GM10248 (cell line): ENCODE measurements at regions not wholly inside any gene's neighbourhood (a gene's known extent, or its start where the extent isn't known, plus 50 kb on each side); places are given as distances from the start of the nearest gene placed in this dataset.

Experiments
- CTCF ChIA-PET: fragments of 300-600 bp; sonication (Branson Sonifier 250); formaldehyde crosslinking; extraction: SDS; loops from one replicate; lab custom pipeline; 2021; ENCODE audit warnings: antibody characterized with exemption; lab: Yijun Ruan, JAX
- POLR2A ChIA-PET: fragments of 350-650 bp; sonication (Branson Sonifier 250); formaldehyde crosslinking; extraction: SDS; loops from one replicate; lab custom pipeline; 2020; ENCODE audit warnings: antibody characterized with exemption; lab: Yijun Ruan, JAX
- DNase-seq: peaks from one replicate; pipeline ENCODE4 v3.0.0; 2012; ENCODE audit errors: extremely low spot score
- TF ChIP-seq, protein P1 (sequence below): IDR thresholded peaks from 2 replicates; pipeline ENCODE4 v1.5.1; 2012; ENCODE audit warnings: mild to moderate bottlenecking, low read depth; ENCODE audit errors: extremely low read depth, missing control alignments, control extremely low read depth

DNA sequence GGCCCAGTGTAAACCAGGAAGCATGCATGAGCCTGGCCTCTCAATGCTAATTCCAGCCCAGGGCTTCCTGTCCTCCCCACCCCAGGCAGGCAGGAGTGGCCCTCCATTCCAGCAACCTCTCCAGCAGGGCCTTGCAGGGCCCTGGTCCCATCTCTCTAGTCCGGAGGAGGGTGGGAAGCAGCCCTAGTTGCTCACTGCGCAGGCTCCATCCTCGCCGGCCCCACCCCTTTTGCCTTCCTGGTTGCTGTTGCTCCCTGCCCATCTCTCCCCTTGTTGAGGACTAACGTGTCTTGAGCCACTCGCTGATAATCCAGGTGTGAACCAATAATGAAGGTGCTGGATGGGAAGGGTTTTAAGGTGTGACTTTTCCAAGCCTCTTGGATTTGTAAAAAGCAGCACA, 161.2 kb upstream of the BCOR start:
- no peak for DNase-seq
- TF ChIP-seq, protein P1, sequence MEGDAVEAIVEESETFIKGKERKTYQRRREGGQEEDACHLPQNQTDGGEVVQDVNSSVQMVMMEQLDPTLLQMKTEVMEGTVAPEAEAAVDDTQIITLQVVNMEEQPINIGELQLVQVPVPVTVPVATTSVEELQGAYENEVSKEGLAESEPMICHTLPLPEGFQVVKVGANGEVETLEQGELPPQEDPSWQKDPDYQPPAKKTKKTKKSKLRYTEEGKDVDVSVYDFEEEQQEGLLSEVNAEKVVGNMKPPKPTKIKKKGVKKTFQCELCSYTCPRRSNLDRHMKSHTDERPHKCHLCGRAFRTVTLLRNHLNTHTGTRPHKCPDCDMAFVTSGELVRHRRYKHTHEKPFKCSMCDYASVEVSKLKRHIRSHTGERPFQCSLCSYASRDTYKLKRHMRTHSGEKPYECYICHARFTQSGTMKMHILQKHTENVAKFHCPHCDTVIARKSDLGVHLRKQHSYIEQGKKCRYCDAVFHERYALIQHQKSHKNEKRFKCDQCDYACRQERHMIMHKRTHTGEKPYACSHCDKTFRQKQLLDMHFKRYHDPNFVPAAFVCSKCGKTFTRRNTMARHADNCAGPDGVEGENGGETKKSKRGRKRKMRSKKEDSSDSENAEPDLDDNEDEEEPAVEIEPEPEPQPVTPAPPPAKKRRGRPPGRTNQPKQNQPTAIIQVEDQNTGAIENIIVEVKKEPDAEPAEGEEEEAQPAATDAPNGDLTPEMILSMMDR, result no peak
- ChIA-PET CTCF (no interaction called here), POLR2A (no interaction called here)

GRCh38 chrX:40253771-40254170, 156.0 kb upstream of the BCOR start:
- CTCF ChIA-PET, result no interaction called here
- POLR2A ChIA-PET, result no interaction called here
- DNase-seq, result no peak
- TF ChIP-seq, protein P1, result no peak

DNA sequence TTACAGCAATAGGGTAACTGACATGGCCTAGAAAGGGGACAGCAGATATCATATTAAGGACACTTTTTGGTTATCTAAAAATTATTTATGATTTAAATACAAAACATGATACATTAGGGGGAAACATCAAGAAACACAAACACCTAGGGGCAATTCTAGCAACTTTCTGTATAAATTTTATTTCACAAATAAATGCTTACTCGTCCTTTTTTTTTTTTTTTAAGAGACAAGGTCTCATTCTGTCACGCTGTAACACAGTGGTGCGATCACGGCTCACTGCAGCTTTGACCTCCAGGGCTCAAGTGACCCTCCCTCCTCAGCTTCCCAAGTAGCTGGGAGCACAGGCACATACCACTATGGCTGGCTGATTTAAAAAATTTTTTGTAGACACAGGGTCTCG, 151.8 kb upstream of the BCOR start:
- CTCF ChIA-PET, result no interaction called here
- POLR2A ChIA-PET, result no interaction called here
- TF ChIP-seq, protein P1, result no peak
- no peak for DNase-seq

DNA sequence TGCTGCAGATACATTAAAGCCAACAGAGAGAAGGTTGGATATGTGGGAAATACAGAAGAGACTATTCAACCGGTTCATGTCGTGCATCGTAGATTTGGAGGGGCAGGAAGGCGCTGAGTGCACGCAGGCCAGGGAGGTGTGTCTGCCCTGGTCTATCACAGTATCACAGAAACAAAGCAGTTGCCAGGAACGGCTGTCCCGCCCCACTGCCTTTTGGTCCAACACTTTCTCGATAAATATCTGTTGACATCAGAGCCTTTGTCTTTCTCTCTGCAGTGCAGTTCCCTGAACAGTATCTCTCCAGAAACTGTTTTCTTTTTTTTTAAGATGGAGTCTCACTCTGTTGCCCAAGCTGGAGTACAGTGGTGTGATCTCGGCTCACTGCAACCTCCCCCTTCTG, 151.1 kb upstream of the BCOR start:
- CTCF ChIA-PET, result no interaction called here
- no peak for DNase-seq
- POLR2A ChIA-PET, result no interaction called here
- TF ChIP-seq, protein P1, result no peak

DNA sequence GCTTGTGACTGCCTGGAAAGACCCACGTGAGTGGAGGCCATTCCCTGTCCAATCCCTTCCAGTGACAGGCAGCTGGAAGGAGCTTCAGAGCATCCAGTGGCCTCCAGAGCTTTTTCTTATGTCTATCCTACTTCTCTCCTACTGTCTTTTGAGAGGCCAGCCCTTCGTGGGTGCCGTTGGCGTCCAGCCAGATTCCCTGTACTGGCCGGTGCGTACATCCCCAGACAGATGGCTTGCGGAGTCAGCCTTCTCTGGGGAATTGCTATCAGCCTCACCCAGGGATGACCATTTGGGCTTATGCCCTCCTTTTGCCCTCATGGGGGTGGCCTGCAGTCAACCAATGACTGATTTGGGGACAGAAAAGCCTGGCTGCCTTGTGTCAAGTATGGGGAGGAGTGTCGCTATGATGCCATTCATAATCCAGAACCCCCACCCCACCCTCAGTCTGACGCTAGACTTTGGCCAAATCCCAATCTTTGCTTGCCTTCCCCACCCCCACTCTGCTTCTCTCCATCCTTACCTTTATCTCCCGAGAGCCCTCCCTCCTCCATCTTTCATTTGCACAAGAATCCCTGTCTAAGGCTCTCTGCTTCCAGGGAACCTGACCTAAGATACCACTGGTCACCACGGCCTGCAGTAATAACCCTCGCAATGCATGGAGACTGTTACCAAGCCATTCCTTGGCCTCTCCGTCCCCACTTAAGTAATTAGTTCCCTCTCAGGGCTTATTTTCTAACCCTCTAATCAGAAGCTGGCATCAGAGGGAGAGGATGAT, 150.3 kb upstream of the BCOR start:
- no peak for DNase-seq
- TF ChIP-seq, protein P1, result no peak
- POLR2A ChIA-PET, result no interaction called here
- CTCF ChIA-PET, result no interaction called here

DNA sequence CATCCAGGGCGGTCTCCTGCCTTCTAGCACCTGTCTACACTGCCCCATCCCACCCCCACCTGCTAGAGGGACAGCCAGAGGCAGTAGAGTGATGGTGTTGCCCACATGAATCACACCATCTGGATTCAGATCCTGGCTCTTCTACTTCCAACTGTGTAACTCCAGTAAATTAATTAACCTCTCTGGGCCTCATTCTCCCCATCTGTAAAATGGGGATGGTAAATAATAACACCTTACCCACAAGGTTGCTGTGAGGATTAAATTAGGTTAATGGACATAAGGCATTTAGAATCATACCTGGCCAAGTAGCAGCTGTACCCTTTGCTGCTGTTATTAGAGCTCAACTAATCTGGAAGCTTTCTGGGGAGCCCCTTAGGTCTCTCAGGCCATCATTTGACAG, 149.6 kb upstream of the BCOR start:
- TF ChIP-seq, protein P1, result no peak
- DNase-seq, result no peak
- POLR2A ChIA-PET, result no interaction called here
- CTCF ChIA-PET, result no interaction called here
